ENCODE measurements at regions not wholly inside any gene's neighbourhood (a gene's known extent, or its start where the extent isn't known, plus 50 kb on each side); places are given as distances from the start of the nearest gene placed in this dataset.

- no peak for DNase-seq
Observed at GRCh38 chr1:55695151-55695550, 480.0 kb upstream of the USP24 start.

GRCh38 chr1:55694310-55694801 is 479.2 kb upstream of the USP24 start:
- DNase-seq, result no peak

GRCh38 chr1:55692726-55693125 is 477.6 kb upstream of the USP24 start:
- DNase-seq, result no peak

GRCh38 chr1:55690366-55690765 is 475.2 kb upstream of the USP24 start:
- no peak for DNase-seq

DNA sequence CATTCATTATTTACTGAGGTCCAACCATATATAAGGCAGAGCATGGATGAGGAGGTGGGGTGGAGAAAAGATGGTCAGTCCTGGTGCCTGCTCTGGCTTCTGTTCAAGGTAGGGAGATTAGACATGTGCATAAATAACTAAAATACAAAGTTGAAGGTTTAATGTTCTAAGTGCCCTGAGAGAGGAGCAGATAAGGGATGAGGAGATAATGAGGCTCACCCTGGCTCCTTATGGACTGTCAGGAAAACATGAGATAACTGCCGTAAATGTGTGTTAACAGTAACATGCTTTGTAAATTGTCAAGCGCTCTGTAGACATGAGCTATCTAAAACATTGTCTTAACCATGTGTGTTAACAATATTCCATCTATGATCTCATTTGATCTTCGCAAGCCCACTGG is 474.6 kb upstream of the USP24 start:
- no peak for DNase-seq

GRCh38 chr1:55685560-55685959 is 470.4 kb upstream of the USP24 start:
- no peak for DNase-seq

DNA sequence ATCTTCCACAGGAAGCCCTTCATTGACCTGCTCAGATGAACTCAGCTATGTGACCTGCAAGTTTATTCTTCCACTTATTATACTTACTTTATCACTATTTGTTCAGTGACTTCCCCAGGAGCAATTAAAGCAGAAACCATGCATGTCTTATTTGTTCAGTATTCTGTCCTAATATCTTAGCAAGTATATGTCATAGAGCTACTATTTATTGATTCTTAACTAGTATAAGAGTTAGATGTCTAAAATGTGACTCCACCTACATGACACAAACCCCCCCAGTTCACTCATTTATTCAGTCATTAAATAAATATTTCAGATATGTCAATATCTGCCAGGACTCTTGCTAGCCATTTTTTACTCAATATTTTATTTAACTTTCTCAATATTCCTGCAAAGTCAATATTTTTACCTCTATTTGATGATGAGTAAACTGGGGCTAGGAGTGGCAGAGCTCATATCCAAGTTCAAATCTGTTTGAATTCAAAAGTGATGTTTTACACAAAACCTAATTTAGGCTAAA is 469.0 kb upstream of the USP24 start:
- no peak for DNase-seq

- no peak for DNase-seq
Observed at GRCh38 chr1:55682198-55682597, 467.0 kb upstream of the USP24 start.

DNA sequence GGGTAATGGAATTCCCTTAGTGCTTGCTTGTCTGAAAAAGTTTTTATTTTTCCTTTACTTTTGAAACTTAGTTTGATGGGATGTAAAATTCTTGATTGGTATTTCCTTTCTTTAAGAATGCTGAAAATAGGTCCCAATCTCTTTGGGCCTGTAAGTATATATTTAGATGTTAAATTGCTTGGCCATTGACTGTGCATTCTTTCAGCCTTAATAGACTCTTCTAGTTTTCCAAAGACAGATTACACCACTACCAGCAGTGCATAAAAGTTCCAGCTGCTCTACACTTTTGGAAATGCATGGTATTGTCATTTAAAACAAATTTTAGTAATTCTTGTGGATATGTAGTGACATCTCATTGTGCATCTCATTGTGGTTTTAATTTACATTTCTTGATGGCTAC is 464.8 kb upstream of the USP24 start:
- DNase-seq, result no peak

- DNase-seq, result no peak
Observed at GRCh38 chr1:55673416-55673815, 458.3 kb upstream of the USP24 start.

DNA sequence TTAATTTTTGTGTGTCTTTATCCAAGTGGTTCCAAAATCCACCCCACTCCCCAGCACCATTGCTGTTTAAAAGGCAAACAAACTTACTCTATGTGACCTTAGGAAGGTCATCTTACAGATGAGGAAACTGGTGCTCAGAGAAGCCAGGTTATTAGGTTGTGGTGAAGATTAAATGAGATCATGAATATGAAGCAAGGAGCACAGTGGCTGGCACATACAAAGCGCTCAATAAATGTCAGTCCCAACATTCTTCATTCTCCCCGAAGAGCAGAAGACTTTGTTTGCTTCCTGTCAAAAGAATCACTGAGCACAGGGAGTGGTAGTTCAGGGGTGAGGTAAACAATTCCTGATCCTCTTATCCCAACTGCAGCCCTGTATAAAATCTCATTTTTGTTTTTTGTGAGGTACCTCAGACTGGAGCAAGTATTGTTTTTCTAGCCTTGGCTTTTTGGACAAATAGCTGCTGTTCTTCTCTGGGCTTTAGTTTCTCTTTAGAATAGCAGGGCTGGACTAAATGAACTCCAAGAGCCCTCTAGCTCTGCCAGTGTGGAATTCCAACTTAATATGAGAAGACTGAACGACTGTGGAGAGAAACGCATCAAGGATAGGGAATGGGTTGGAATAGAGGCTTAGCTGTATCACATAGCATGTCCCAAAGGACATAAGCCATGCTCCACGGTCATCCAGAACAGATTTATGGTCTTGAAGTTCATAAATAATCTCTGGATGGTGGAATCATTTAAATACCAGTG is 455.3 kb upstream of the USP24 start:
- DNase-seq, result no peak

GRCh38 chr1:55669293-55669692 is 454.1 kb upstream of the USP24 start:
- DNase-seq, result no peak

DNA sequence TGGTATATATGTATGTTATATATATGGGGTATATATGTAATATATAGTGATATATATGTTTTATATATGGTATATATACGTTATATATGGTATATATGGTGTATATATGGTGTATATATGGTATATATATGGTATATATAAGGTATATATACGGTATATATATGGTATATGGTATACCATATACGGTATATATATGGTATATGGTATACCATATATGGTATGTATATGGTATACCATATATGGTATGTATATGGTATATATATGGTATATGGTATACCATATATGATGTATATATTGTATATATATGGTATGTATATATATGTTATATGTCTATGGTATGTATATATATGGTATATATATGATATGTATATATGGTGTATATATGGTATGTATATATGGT is 447.7 kb upstream of the USP24 start:
- no peak for DNase-seq

- DNase-seq, result no peak
Observed at GRCh38 chr1:55658917-55659316, 443.8 kb upstream of the USP24 start.

DNA sequence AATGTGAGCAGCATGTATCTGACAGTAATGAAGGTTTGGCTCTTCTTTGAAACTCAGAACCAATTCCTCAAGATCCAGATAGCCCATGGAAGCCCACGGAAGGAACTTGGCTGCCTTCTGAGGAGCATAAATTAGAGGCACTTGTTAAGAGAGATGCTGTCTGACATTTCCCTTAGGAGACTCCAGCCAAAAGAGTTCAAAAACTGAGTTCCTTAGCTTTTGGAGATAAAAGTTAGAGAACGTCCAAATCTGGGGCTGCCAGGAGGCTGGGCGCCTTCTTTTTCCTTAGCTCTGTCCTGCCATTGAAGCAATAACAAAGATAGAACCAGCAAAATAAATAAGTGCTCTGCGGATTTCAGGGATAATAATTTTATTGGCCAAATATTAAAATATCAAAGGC is 439.6 kb upstream of the USP24 start:
- no peak for DNase-seq

- DNase-seq, result no peak
Observed at GRCh38 chr1:55654171-55654570, 439.0 kb upstream of the USP24 start.

- DNase-seq, result no peak
Observed at GRCh38 chr1:55650444-55650843, 435.3 kb upstream of the USP24 start.

DNA sequence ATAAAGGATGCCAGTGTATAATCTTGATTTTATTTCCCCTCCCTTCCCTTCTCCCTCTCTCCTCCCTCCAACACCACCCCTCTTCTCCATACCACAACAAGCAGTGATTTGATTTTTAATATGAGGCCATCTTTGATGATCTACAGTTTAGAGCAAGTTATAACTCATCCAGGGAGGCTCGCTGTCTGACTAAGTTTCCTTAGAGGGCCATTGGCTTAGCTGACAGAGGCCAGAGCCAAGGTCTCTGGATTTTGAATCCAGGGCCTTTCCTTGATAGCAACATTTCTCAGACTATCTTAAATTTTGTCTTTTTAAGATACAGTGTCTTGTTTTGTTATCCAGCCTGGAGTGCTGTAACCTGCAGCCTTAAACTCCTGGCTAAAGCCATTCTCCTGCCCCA is 431.0 kb upstream of the USP24 start:
- DNase-seq, result no peak

DNA sequence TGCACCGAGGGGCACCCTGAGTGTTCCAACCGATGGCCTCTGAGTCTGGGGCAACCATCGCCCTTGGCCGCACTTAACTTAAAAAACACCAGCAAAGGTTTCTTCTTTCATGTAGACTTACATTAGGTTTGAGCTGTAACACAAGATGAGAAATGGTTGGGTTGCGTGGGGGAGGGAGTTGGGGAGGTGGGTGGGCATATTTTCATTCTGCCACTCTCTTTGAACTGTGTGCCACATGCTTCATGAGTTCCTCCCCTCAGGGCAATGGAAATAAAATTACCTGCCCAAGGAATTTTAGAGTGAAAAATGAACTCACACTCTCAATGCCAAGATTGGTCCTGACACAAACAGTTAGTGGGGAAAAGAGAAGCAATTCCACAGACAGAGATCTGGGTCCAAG is 430.1 kb upstream of the USP24 start:
- no peak for DNase-seq

DNA sequence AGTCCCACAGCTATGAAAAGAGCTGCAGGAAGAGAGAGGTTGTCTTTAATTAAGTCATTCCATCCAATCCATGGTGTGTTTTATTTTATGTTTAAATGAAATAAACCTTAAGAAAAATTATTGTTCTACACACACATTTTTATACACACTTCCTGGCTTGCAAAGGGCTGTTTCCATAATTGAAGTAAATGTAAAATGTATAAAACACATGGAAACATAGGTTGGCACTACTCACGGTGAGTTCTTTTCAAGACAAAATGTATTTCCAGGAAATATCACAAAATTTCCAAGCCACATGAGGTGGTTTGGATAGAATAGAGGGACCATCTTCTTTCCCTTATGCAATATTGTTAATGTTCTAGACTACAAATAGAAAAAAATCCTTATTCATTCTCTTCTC is 426.8 kb upstream of the USP24 start:
- DNase-seq, result no peak

DNA sequence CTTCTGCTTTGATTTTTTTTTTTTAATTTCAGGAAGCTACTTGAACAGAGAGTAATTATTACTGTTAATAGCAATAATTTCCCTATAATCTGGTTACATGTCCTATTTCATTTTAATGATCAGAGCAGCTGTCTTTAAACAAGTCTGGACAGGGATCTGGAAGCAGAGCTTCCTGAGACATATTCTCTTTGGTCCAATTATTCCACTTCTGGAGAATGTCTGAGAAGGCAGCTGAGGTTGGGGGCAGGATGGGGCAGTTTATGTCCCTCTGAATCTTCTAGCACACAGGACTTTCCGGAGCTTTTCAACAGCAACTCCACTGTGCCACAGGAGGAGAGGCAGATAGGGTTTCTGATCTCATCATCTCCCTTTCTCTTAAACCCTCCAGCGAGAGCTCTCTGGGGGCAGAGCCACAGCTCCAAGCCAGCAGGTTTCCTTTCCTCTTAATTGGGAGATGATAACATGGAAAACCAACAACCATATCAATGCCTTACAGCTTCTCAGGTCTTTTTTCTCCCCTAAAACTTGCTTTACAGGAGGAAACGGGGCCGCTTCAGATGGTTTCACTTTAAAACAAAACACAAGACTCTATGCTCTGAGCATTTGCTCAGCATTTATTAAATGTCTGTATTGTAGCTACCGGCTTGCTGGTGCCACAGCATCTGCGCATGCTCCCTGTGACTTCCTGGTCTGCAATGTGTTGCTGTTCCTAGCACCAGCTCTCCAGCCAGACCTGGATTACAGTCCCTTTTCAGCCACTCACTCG is 425.7 kb upstream of the USP24 start:
- no peak for DNase-seq

DNA sequence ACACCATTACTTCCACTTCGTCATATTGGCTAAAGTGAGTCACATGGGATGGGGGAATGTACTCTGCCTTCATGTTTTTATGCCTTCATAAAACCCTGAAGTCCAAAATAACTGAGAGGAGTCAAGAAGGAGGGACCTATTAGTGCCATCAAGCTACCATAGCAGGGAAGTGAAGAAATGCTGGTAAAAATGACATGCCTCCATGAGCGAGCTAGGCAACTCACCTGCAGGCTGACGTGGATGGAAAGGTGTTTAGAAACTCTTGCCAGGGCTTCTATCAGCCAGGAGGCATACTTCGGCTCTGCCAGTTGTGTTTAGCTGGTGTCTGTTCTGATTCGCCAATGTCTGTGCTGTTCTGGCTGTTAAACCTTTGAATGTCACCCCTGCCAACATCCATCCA is 424.4 kb upstream of the USP24 start:
- DNase-seq, result no peak

GRCh38 chr1:55639051-55639450 is 423.9 kb upstream of the USP24 start:
- DNase-seq, result no peak

DNA sequence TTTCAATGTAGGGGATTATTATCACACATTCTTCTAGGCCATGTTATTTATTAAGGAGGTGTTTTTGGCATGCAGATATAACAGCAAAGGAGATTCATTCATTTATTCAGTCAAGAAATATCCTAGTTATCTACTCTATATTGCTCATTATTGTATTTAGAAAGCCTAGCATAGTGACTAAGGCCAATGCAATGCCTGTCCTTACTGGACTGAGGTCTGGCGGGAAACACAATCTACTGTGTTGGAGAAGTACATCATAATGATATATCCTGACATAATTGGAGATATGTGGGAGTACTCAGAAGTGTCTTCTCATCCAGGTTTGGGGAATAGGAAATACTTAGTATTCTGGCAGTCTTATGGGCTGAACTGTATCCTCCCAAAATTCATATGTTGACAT is 421.5 kb upstream of the USP24 start:
- no peak for DNase-seq

All from effector CD8-positive, alpha-beta T cell (primary cell).